Ascending aorta (tissue), 2 donors: ENCODE measurements at regions not wholly inside any gene's neighbourhood (a gene's known extent, or its start where the extent isn't known, plus 50 kb on each side); places are given as distances from the start of the nearest gene placed in this dataset.

ENCODE experiments used
- DNase-seq, 2 donors: peaks; one replicate each; pipeline ENCODE4 v3.0.0-alpha.2; 2019; ENCODE audit warnings: low spot score in 2 of 2
- H3K27ac ChIP-seq, 2 donors: fragments of 200-600 bp; sonication (generic); one replicate each; pipeline ENCODE4 v1.5.1; 2016 to 2017; ENCODE audit warnings: mild to moderate bottlenecking in 1 of 2
- H3K27me3 ChIP-seq: fragments of 200-600 bp; sonication (generic); one replicate; pipeline ENCODE4 v1.5.1; 2017
- H3K36me3 ChIP-seq, 2 donors: fragments of 200-600 bp; sonication (generic); one replicate each; pipeline ENCODE4 v1.5.1; 2016
- H3K4me1 ChIP-seq, 2 donors: fragments of 200-600 bp; sonication (generic); one replicate each; pipeline ENCODE4 v1.5.1; 2016 to 2017; ENCODE audit warnings: mild to moderate bottlenecking in 1 of 2
- H3K4me3 ChIP-seq, 2 donors: fragments of 200-600 bp; sonication (generic); one replicate each; pipeline ENCODE4 v1.5.1; 2016 to 2017; ENCODE audit warnings: mild to moderate bottlenecking in 1 of 2
- H3K9me3 ChIP-seq, 2 donors: fragments of 200-600 bp; sonication (generic); one replicate each; pipeline ENCODE4 v1.5.1; 2016
- CTCF ChIP-seq, 3 experiments: fragments of 200-600 bp in 2 of 3; fragments of 450-650 bp in 1 of 3; sonication (generic) in 2 of 3; IDR thresholded peaks; one replicate each; pipeline ENCODE4 v1.5.1; 2016 to 2019; ENCODE audit warnings: antibody characterized with exemption in 3 of 3, mild to moderate bottlenecking in 1 of 3, moderate library complexity in 1 of 3
- intact Hi-C: fragments of 100-400 bp; cut with DNase I; formaldehyde crosslinking; loops from one replicate; pipeline ENCODE4 v1.15.1; 2023

GRCh38 chr2:239805414-239805813, 219.7 kb downstream of the NDUFA10 start:
- TF ChIP-seq CTCF (IDR thresholded peaks at IDR 0.05), result no peak
- no peaks in the 10 kb centered on the region for H3K36me3 ChIP-seq
- H3K9me3 ChIP-seq, result no peaks in the 10 kb centered on the region
- no peak for DNase-seq
- H3K27me3 ChIP-seq, result no peaks in the 10 kb centered on the region
- peaks cover 0 to 7% of the 10 kb centered on the region in 2 donors for H3K4me1 ChIP-seq
- H3K27ac ChIP-seq, result no peak overlapping the region
- no peak overlapping the region for H3K4me3 ChIP-seq
- intact Hi-C loops, result no loop called here

DNA sequence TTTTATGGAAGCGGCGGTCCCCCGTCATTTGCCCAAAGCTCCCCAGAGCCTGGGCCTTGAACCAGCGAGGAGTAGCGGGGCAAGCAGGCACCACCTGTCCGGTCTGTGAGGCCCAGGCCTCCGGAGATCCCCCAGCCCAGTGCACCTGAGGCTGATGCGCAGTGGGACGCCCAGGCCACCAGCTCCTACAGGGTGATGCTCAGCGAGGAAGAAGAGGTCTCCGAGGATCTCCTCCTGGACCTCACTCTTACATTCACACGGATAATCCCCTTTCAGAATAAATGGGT, 220.2 kb downstream of the NDUFA10 start:
- Histone ChIP-seq H3K27ac (no peak overlapping the region), H3K36me3 (no peaks in the 10 kb centered on the region), H3K4me1 (peaks cover 0 to 3% of the 10 kb centered on the region in 2 donors), H3K4me3 (no peak overlapping the region), H3K27me3 (no peaks in the 10 kb centered on the region), H3K9me3 (no peaks in the 10 kb centered on the region)
- no peak for TF ChIP-seq CTCF (IDR thresholded peaks at IDR 0.05)
- intact Hi-C loops, result no loop called here
- no peak for DNase-seq

DNA sequence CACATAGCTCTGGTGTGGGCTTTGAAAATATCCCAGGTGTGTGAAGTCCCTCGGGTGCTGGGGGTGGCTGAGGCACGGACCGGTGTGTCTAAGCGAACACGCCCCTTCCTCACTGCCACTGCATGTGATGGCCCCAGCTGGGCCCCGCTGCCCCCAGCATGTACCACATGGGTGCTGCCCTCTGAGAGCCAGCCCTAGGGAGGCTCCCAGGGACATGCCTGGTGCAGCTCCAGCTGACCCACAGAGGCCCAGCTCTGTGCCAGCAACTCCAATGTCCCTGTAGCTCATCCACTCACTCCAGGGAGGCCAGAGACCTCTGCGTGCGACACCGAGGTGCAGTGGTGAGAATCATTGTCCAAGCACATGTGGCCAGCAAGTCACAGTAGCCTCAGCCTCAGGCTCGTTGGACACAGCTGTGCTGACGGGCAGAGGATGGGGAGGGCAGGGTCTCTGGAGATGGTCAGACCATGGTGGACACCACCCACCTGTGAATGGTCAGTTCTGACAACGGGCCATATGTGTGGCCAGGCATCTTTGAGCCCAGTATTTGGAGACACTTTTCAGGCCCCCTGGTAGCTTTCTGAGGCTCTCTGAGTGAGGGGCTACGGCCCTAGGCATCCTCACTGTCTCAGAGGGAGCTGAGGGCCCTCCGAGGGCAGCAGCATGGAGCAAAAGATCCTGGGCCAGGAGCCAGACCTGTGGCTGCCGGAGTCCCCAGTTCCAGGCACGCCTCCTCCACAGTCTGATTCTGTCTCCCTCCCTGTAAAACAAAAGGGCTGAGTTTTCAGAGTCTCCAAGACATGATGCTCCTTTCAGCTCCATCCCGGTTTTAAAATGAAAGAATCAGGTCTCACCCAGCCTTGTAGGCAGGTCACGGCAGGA, 220.7 kb downstream of the NDUFA10 start:
- TF ChIP-seq CTCF (IDR thresholded peaks at IDR 0.05), result no peak
- intact Hi-C loops, result no loop called here
- H3K4me3 ChIP-seq, result no peak overlapping the region
- H3K27ac ChIP-seq, result no peak overlapping the region
- DNase-seq, result no peak
- peaks cover 0 to under 1% of the 10 kb centered on the region in 2 donors for H3K4me1 ChIP-seq
- H3K9me3 ChIP-seq, result no peaks in the 10 kb centered on the region
- H3K27me3 ChIP-seq, result no peaks in the 10 kb centered on the region
- no peaks in the 10 kb centered on the region for H3K36me3 ChIP-seq

- H3K36me3 ChIP-seq, result no peaks in the 10 kb centered on the region
- H3K4me1 ChIP-seq, result no peaks in the 10 kb centered on the region
- H3K9me3 ChIP-seq, result no peaks in the 10 kb centered on the region
- no peak overlapping the region for H3K27ac ChIP-seq
- no peak for TF ChIP-seq CTCF (IDR thresholded peaks at IDR 0.05)
- H3K27me3 ChIP-seq, result no peaks in the 10 kb centered on the region
- no peak overlapping the region for H3K4me3 ChIP-seq
- DNase-seq, result no peak
- intact Hi-C loops, result no loop called here
Observed at GRCh38 chr2:239803766-239804115, 221.4 kb downstream of the NDUFA10 start.

- no peak for TF ChIP-seq CTCF (IDR thresholded peaks at IDR 0.05)
- H3K4me1 ChIP-seq, result no peaks in the 10 kb centered on the region
- no peak for DNase-seq
Observed at GRCh38 chr2:239803102-239803765, 221.9 kb downstream of the NDUFA10 start.

More at GRCh38 chr2:239803102-239803765, 221.9 kb downstream of the NDUFA10 start:
- no peaks in the 10 kb centered on the region for H3K36me3 ChIP-seq
- intact Hi-C loops, result no loop called here
- no peak overlapping the region for H3K27ac ChIP-seq
- no peak overlapping the region for H3K4me3 ChIP-seq
- H3K27me3 ChIP-seq, result no peaks in the 10 kb centered on the region
- no peaks in the 10 kb centered on the region for H3K9me3 ChIP-seq
